Panc1 (cell line): ENCODE measurements at regions not wholly inside any gene's neighbourhood (a gene's known extent, or its start where the extent isn't known, plus 50 kb on each side); places are given as distances from the start of the nearest gene placed in this dataset.

Source experiments
- ATAC-seq: fragments of 200-7000 bp; cut with Tn5 transposase; 2 replicates; pipeline ENCODE4 v1.9.1; 2020; ENCODE audit warnings: mild to moderate bottlenecking, moderate library complexity
- BruUV-seq: library from RNA; stranded (reverse); fragments of 400-500 nt; replicated peaks from 2 replicates; lab custom pipeline; 2021; lab: Mats Ljungman, UMichigan
- CTCF ChIA-PET: fragments of 300-600 bp; sonication (Branson Sonifier 250); formaldehyde crosslinking; loops from one replicate; lab custom pipeline; 2022; ENCODE audit warnings: antibody characterized with exemption; lab: Charles Lee
- POLR2A ChIA-PET: fragments of 300-600 bp; sonication (Branson Sonifier 250); formaldehyde crosslinking; loops from one replicate; lab custom pipeline; 2022; ENCODE audit warnings: antibody characterized with exemption; lab: Charles Lee
- DNase-seq: peaks from one replicate; pipeline ENCODE4 v3.0.0-alpha.2; 2010; ENCODE audit warnings: low read depth, low spot score
- H3K27ac ChIP-seq: 2 replicates; pipeline ENCODE4 v1.5.1; 2011; ENCODE audit warnings: mild to moderate bottlenecking, low read length, inconsistent platforms
- H3K27me3 ChIP-seq: fragments of 200-500 bp; sonication (Bioruptor generic); 2 replicates; pipeline ENCODE4 v1.6.0; 2014; ENCODE audit warnings: low read length, inconsistent platforms; ENCODE audit not compliant: control insufficient read depth, insufficient read depth
- H3K36me3 ChIP-seq: fragments of 200-500 bp; sonication (Bioruptor generic); 2 replicates; pipeline ENCODE4 v1.5.1; 2014; ENCODE audit warnings: inconsistent platforms, mild to moderate bottlenecking, low read length, moderate library complexity; ENCODE audit not compliant: control insufficient read depth, insufficient read depth
- H3K4me1 ChIP-seq: 2 replicates; pipeline ENCODE4 v1.5.1; 2011; ENCODE audit warnings: inconsistent platforms, mild to moderate bottlenecking, low read length, moderate library complexity; ENCODE audit not compliant: control insufficient read depth, insufficient read depth
- H3K4me3 ChIP-seq, 2 experiments: 2 replicates each; pipeline ENCODE4 v1.5.1; 2011 to 2012; ENCODE audit warnings: low read depth in 2 of 2, low read length in 2 of 2, mild to moderate bottlenecking in 2 of 2, inconsistent platforms in 1 of 2, moderate library complexity in 1 of 2
- H3K9me3 ChIP-seq: fragments of 200-500 bp; sonication (Bioruptor generic); 2 replicates; pipeline ENCODE4 v1.5.1; 2014; ENCODE audit warnings: low read depth, mild to moderate bottlenecking, inconsistent platforms, low read length, moderate library complexity; ENCODE audit not compliant: control insufficient read depth, insufficient read depth
- CTCF ChIP-seq: fragments of 450-650 bp; IDR thresholded peaks from 2 replicates; pipeline ENCODE4 v1.5.1; 2017; ENCODE audit warnings: mild to moderate bottlenecking
- POLR2AphosphoS5 ChIP-seq: IDR thresholded peaks from 2 replicates; pipeline ENCODE4 v1.6.1; 2012; ENCODE audit warnings: mild to moderate bottlenecking, low read depth, low read length, moderate library complexity
- REST ChIP-seq, 2 experiments: IDR thresholded peaks; 2 replicates each; pipeline ENCODE4 v1.6.1; 2011 to 2012; ENCODE audit warnings: low read depth in 2 of 2, control low read depth in 1 of 2, low read length in 1 of 2, mild to moderate bottlenecking in 1 of 2, moderate library complexity in 1 of 2; ENCODE audit not compliant: insufficient read depth in 1 of 2
- SIN3A ChIP-seq: IDR thresholded peaks from 2 replicates; pipeline ENCODE4 v1.6.1; 2012; ENCODE audit warnings: low read depth, mild to moderate bottlenecking, low read length, moderate library complexity, borderline replicate concordance; ENCODE audit not compliant: insufficient read depth
- TCF7L2 ChIP-seq: IDR thresholded peaks from 2 replicates; pipeline ENCODE4 v1.6.1; 2011; ENCODE audit warnings: mild to moderate bottlenecking, low read depth, low read length, inconsistent platforms
- in situ Hi-C: cut with HindIII; loops from 2 replicates; pipeline ENCODE4 v1.10.0; 2016; ENCODE audit warnings: low sequenced_read_pairs, low pct_unique_long_range_greater_than_20kb
- intact Hi-C: fragments of 100-400 bp; cut with micrococcal nuclease; formaldehyde crosslinking; loops from one replicate; pipeline ENCODE4 v1.10.0; 2022; ENCODE audit not compliant: unreplicated experiment

- BruUV-seq, result no TSS peak
- Histone ChIP-seq H3K36me3 (no peaks in the 10 kb centered on the region), H3K27ac (no peak overlapping the region), H3K9me3 (no peaks in the 10 kb centered on the region), H3K4me3 (no peak overlapping the region), H3K4me1 (no peaks in the 10 kb centered on the region), H3K27me3 (no peaks in the 10 kb centered on the region)
- in situ Hi-C loops, result no loop called here
- intact Hi-C loops, result no loop called here
- ATAC-seq, result no peak
- ChIA-PET POLR2A (no interaction called here), CTCF (no interaction called here)
- TF ChIP-seq POLR2AphosphoS5 (no peak), REST (IDR thresholded peaks at IDR 0.05; ENCODE audit: insufficient read depth in 1 of 2, low read depth in 2 of 2, low read length in 1 of 2) (no peak)
- DNase-seq, result no peak
These were observed 1505.3 kb upstream of the WWC1 start for GRCh38 chr5:166786178-166786577.

- BruUV-seq, result no TSS peak
- DNase-seq (no peak), ATAC-seq (no peak)
- in situ Hi-C loops (no loop called here), intact Hi-C loops (no loop called here)
- no peaks in the 10 kb centered on the region for H3K9me3 ChIP-seq
- H3K36me3 ChIP-seq, result no peaks in the 10 kb centered on the region
- no peaks in the 10 kb centered on the region for H3K4me1 ChIP-seq
- H3K27me3 ChIP-seq, result no peaks in the 10 kb centered on the region
- CTCF ChIA-PET, result no interaction called here
- POLR2A ChIA-PET, result no interaction called here
- H3K27ac ChIP-seq, result no peak overlapping the region
- TF ChIP-seq CTCF, result no peak
- TF ChIP-seq REST (IDR thresholded peaks at IDR 0.05; ENCODE audit: insufficient read depth in 1 of 2, low read depth in 2 of 2, low read length in 1 of 2), result no peak
- TF ChIP-seq TCF7L2, result no peak
- no peak for TF ChIP-seq POLR2AphosphoS5
- no peak for TF ChIP-seq SIN3A
- no peak overlapping the region for H3K4me3 ChIP-seq
These were observed 1504.6 kb upstream of the WWC1 start for GRCh38 chr5:166786889-166787288.
